T-helper 2 cell (primary cell): ENCODE measurements at regions not wholly inside any gene's neighbourhood (a gene's known extent, or its start where the extent isn't known, plus 50 kb on each side); places are given as distances from the start of the nearest gene placed in this dataset.
"Not testable (repeated sequence)": the region's sequence is repeated elsewhere in the genome, so short reads cannot be mapped to it uniquely, and the experiment has no call there.

Experiments used
- DNase-seq, 5 experiments: peaks; one replicate each; pipeline versions ENCODE4 v3.0.0 to v3.0.0-alpha.2; 2012 to 2022

GRCh38 chr21:26320596-26320995 lies 150.0 kb upstream of the APP start:
- no peak for DNase-seq

DNA sequence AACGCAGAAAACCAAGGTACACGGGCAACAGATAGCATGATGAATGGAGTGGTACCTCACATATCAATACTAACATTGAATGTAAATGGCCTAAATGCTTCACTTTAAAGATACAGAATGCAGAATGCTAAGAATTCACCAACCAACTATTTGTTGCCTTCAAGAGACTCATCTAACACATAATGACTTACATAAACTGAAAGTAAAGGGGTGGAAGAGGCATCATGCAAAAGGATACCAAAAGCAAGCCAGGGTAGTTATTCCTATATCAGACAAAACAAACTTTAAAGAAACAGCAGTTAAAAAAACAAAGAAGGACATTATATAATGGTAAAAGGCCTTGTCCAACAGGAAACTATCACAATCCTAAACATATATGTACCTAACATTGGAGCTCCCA lies 137.1 kb upstream of the APP start:
- DNase-seq, result no peak

GRCh38 chr21:26297851-26298250 lies 127.3 kb upstream of the APP start:
- DNase-seq, result no peak

- no peak for DNase-seq
These were observed 122.8 kb upstream of the APP start for GRCh38 chr21:26293141-26293946.

DNA sequence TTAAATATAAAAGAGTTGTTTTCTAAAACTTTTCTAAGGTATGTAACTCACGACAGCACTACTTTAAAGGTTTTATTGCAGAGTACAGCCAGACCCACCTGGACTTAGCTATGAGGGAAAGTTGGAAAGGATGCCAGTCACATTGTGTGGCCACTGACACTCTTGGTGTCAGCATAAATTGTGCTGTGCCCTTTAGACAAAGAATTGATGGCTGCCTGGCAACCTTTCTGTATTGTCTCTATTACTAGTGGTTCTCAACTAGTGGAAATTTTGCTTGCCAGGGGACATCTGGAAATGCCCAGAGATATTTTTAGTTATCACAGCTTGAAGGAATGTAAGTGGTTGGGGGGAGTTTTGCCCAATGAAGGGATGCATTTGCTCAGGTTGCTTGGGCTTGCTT lies 117.5 kb upstream of the APP start:
- no peak for DNase-seq

DNA sequence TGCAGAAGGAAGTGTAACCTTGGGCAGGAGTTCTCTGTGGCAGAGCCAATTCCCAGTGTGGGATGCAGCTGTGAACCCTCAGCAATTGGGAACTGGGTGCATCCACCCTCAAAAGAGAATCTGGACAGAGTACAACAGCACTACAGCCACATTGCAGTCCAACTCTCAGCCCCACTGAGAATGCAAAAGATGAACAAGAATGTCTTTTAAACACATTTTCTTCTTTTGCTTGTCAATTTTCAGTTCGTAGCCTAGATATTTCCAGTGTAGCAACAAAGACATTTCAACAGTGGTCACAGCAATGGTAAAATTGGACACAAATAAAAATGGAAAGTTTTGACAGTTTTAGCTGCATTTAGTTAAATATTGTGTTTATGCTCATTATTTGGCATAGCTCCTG lies 114.0 kb upstream of the APP start:
- DNase-seq, result no peak

- no peak for DNase-seq
These were observed 111.5 kb upstream of the APP start for GRCh38 chr21:26282058-26282457.

- DNase-seq, result no peak
These were observed 110.9 kb upstream of the APP start for GRCh38 chr21:26281506-26281905.

GRCh38 chr21:26280775-26281174 lies 110.2 kb upstream of the APP start:
- no peak for DNase-seq

DNA sequence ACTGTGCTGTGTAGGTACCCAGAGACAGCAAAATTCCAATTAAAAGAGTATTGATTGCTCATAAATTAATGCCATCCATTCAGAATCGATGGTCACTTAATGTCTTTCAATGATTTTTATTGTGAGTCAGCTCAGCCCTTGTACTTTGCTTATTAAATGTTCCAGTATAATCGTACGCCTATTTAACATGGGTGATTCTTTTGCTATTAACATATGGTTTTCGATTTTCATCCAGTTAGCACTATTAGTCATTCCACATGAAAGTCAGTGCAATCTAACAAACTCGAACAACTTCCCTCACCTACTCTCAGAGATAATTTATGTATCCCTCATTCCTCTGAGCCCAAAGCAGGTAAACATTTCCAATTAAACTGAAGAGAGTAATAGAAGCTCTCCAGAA lies 109.6 kb upstream of the APP start:
- DNase-seq, result no peak

DNA sequence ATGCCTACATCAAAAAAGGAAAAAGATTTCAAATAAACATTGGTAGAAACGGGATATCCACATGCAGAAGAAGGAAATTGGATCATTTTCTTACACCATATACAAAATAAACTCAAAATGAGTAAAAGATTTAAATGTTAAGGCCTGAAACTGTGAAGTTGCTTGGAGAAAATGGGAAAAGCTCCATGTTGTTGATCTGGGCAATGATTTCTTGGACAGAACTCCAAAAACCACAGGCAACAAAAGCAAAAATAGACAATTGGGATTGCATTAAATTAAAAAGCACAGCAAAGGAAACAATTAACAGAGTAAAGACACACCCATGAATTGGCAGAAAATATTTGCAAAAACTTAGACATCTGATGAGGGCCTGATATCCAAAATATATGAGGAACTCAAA lies 105.2 kb upstream of the APP start:
- DNase-seq, result no peak

- no peak for DNase-seq
These were observed 103.2 kb upstream of the APP start for GRCh38 chr21:26273686-26274313.

DNA sequence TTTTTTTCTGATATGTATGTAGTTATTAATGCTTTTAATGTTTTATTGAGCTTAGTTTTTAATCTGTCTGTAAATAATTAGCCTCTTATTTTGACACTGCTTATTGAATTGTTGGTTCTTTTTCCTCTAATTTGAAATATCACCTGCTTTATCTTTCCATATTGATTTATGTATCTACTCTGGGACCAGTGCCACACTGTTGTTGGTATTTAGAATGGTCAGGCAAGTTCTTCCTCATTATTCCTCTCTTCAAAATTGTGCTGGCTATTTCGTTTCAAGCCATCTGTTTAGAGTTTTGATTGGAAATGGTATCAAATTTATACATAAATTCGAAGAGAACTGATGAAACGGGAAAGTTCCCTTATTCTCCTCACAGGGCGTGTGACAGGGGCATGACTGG lies 96.8 kb upstream of the APP start:
- DNase-seq, result no peak

DNA sequence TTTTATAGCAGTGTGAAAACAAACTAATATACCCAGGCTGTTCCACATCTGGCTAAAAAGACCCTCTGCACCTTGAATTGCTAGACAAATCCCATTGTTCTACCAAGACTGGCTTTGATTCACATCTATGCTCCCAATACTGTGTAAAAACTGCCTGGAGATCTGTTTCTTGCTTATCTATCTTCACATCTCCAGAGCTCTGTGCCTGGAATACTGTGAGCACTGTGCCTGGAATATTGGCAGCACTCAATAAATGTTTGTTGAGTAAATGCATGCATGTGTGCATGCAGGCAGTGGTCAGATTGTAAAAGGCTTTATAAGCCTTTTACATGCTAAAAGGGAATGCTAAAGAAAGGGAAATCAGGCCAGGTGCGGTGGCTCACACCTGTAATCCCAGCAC lies 75.5 kb upstream of the APP start:
- DNase-seq, result no peak

GRCh38 chr21:26245428-26245827 lies 74.9 kb upstream of the APP start:
- no peak for DNase-seq

DNA sequence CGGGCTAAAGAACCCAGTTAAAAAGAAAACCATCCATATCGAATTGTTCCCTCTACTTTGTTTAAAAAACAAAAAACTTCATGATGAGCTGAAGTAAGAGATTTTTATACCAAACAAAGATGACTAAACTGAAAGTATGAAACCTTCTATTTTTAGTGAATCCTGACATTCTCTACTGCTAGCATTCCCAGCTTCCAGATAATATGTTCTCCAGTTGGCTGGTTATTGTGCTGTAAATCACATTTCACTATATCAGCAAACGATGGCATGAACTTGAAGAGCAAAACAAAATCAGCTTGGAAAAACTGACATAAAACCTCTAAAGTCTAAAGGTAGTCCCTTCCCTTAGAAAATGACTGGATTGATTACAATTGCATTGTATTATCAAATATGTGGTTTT lies 68.1 kb upstream of the APP start:
- DNase-seq, result no peak

GRCh38 chr21:26236281-26236680 lies 65.7 kb upstream of the APP start:
- no peak for DNase-seq

DNA sequence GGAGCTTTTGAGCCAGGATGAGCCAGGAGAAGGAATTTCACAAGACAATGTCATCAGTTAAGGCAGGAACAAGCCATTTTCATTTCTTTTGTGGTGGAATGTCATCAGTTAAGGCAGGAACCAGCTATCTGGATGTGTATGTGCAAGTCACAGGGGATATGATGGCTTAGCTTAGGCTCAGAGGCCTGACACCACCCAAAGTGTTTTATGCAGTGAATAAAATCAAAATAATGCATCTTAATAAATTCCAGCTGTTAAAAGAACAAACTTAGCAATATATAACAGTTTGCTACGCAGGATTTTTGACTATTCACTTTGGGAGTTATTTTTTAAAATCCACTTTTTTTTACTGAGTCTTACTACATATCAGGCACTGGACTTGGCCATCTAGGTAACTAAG lies 62.7 kb upstream of the APP start:
- DNase-seq, result not testable (repeated sequence)

DNA sequence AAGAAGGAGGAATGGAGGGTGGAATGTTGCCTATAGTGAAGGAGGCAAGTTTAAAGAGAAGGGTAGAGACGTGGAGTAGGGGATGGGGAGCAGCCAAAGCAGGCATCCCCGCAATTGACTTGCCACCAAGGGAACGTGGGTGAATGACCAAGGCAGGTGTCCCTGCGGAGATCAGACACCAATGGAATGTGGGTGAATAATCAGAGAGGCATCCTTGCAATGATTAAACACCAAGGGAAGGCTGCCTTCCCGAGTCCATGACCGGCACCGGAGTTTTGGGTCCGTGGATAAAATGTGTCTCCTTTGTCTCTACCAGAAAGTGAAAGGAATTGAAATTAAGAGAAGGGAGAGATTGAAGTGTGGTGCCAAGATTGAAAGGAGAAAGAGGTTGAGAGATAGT lies 61.9 kb upstream of the APP start:
- DNase-seq, result not testable (repeated sequence)

GRCh38 chr21:26227130-26227529 lies 56.6 kb upstream of the APP start:
- no peak for DNase-seq

- no peak for DNase-seq
These were observed 56.2 kb upstream of the APP start for GRCh38 chr21:26226724-26227123.

DNA sequence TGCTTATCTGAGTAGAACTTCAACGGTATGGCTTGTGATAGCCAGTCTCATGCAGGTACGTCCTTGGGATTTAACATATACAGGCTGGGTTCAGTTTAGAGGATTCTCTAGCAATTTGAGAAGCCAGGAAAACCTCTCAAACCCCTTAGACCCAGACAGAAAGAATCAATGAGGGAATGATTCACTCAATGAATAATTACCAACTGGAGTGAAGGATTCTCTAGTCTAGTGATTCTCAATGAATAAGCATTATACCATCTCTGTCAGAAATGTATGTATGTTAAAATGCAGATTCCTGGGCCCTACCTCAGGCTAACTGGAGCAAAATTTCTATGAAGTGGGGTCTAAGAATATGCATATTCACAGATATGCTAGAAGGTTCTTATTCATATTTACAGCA lies 54.5 kb upstream of the APP start:
- DNase-seq, result no peak

DNA sequence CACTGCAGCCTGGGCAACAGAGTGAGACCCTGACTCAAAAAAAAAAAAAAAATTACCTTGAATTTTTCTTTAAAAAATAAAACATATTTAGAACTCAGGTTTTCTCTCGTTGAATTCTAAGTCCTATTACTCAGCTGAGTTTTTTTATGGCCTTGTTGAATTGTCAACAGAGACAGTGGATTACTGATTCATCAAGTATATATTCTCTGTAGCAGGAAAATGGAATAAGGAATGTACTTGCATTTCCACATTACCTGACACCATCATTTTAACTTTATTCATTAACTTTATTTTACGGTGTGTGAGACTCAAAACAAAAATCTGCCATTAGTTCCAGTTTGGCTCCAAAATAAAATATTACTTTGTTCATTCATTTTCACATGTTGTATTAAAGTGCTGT lies 53.8 kb upstream of the APP start:
- DNase-seq, result no peak
